Liver (tissue), 8 donors: ENCODE measurements at regions not wholly inside any gene's neighbourhood (a gene's known extent, or its start where the extent isn't known, plus 50 kb on each side); places are given as distances from the start of the nearest gene placed in this dataset.

Source experiments
- DNase-seq: peaks from one replicate; pipeline ENCODE4 v3.0.0-alpha.2; 2017; ENCODE audit warnings: low spot score
- H3K27ac ChIP-seq, 2 donors: one replicate each; pipeline ENCODE4 v1.7.0; 2013; ENCODE audit warnings: inconsistent platforms in 2 of 2, low read length in 2 of 2, control low read depth in 1 of 2, low read depth in 1 of 2, mild to moderate bottlenecking in 1 of 2
- H3K27me3 ChIP-seq, 4 donors: one replicate each; pipeline versions ENCODE4 v1.6.1 to v1.7.0; 2013; ENCODE audit warnings: low read length in 3 of 4, inconsistent platforms in 1 of 4, mild to moderate bottlenecking in 1 of 4, moderate library complexity in 1 of 4; ENCODE audit not compliant: control insufficient read depth in 4 of 4, insufficient read depth in 4 of 4
- H3K36me3 ChIP-seq, 4 donors: one replicate each; pipeline versions ENCODE4 v1.6.1 to v1.7.0; 2013; ENCODE audit warnings: low read length in 3 of 4, mild to moderate bottlenecking in 3 of 4, low read depth in 1 of 4, moderate library complexity in 1 of 4; ENCODE audit not compliant: control insufficient read depth in 4 of 4, insufficient read depth in 3 of 4
- H3K4me1 ChIP-seq, 4 donors: one replicate each; pipeline versions ENCODE4 v1.6.1 to v1.7.0; 2013; ENCODE audit warnings: low read length in 3 of 4, mild to moderate bottlenecking in 3 of 4, moderate library complexity in 1 of 4; ENCODE audit not compliant: control insufficient read depth in 4 of 4, insufficient read depth in 4 of 4
- H3K4me3 ChIP-seq, 3 donors: one replicate each; pipeline versions ENCODE4 v1.6.1 to v1.7.0; 2013; ENCODE audit warnings: low read length in 3 of 3, control low read depth in 1 of 3, low read depth in 1 of 3, mild to moderate bottlenecking in 1 of 3
- H3K9ac ChIP-seq, 2 donors: one replicate each; pipeline ENCODE4 v1.7.0; 2013; ENCODE audit warnings: low read length in 2 of 2, mild to moderate bottlenecking in 2 of 2, moderate library complexity in 2 of 2, control low read depth in 1 of 2, low read depth in 1 of 2
- H3K9me3 ChIP-seq, 4 donors: one replicate each; pipeline versions ENCODE4 v1.6.1 to v1.7.0; 2013; ENCODE audit warnings: low read length in 3 of 4; ENCODE audit not compliant: control insufficient read depth in 4 of 4
- EGR1 ChIP-seq, 2 donors: IDR thresholded peaks; 2 replicates each; pipeline ENCODE4 v1.6.1; 2016 to 2018; ENCODE audit warnings: antibody characterized with exemption in 2 of 2, low read depth in 2 of 2
- FOXA1 ChIP-seq: IDR thresholded peaks from 2 replicates; pipeline ENCODE4 v1.6.1; 2016; ENCODE audit warnings: antibody characterized with exemption
- FOXA2 ChIP-seq: IDR thresholded peaks from 2 replicates; pipeline ENCODE4 v1.6.1; 2016; ENCODE audit warnings: antibody characterized with exemption
- JUND ChIP-seq, 2 donors: IDR thresholded peaks; 2 replicates each; pipeline ENCODE4 v1.6.1; 2016; ENCODE audit warnings: antibody characterized with exemption in 2 of 2
- RAD21 ChIP-seq, 2 donors: IDR thresholded peaks; 2 replicates each; pipeline ENCODE4 v1.6.1; 2016; ENCODE audit warnings: antibody characterized with exemption in 2 of 2, mild to moderate bottlenecking in 2 of 2
- SP1 ChIP-seq: IDR thresholded peaks from 2 replicates; pipeline ENCODE4 v1.6.1; 2018; ENCODE audit warnings: antibody characterized with exemption, mild to moderate bottlenecking
- YY1 ChIP-seq: IDR thresholded peaks from 2 replicates; pipeline ENCODE4 v1.6.1; 2016; ENCODE audit warnings: antibody characterized with exemption, mild to moderate bottlenecking
- WGBS: extraction: QIAGEN DNeasy Blood & Tissue Kit; methylation state at CpG from one replicate; pipeline ENCODE4 v1.1.7; 2013; 5-methylcytosine and 5-hydroxymethylcytosine counted together
- TF ChIP-seq, protein P1 (sequence below): fragments of 150-350 bp; IDR thresholded peaks from 2 replicates; pipeline ENCODE4 v1.5.1; 2017; ENCODE audit warnings: improper control_type of control experiment, low read depth, low read length; ENCODE audit not compliant: missing input control
- TF ChIP-seq, protein P2 (sequence below): IDR thresholded peaks from 2 replicates; pipeline ENCODE4 v1.6.1; 2016; ENCODE audit warnings: antibody characterized with exemption, mild to moderate bottlenecking
- TF ChIP-seq, protein P3 (sequence below): IDR thresholded peaks from 2 replicates; pipeline ENCODE4 v1.6.1; 2016; ENCODE audit warnings: antibody characterized with exemption
- TF ChIP-seq, protein P4 (sequence below): IDR thresholded peaks from 2 replicates; pipeline ENCODE4 v1.6.1; 2016; ENCODE audit warnings: antibody characterized with exemption
- TF ChIP-seq, protein P5 (sequence below): IDR thresholded peaks from 2 replicates; pipeline ENCODE4 v1.6.1; 2016; ENCODE audit warnings: antibody characterized with exemption
- donor health status: healthy.
- donor health status: healthy.
- donor health status: healthy.
- donor health status: healthy.
- donor health status: healthy.

DNA sequence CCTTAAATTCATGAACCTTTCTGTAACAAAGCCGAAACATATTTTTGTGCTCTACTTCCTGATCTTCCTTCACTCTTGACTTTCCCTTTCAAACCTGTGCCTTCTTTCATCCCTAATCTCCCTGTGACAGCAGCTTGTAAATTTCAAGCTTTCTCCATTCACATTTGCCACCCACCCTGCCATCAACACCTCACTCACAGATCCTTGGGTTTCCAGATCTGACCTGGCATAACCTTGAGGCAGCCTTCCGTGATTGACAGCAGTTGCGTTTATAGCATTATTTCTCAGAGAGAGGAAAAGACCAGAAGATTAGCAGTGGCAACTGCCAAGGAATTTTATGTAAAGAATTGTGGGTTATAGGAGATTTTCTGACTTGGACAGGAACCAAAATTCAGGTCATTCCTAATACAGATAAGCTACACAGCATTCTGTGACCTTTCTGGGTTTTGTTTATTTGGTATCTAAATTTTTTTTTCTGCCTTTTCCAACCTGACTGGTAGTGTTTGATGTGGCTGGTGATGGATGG is 260.0 kb downstream of the NR2F1-AS1 start:
- Histone ChIP-seq H3K27ac (no peak overlapping the region), H3K4me3 (no peak overlapping the region), H3K9me3 (no peaks in the 10 kb centered on the region), H3K4me1 (no peaks in the 10 kb centered on the region), H3K9ac (no peak overlapping the region), H3K27me3 (no peaks in the 10 kb centered on the region), H3K36me3 (no peaks in the 10 kb centered on the region)
- WGBS: 59% methylated on average over 3 of the region's 3 CpGs
- no peak for TF ChIP-seq SP1
- TF ChIP-seq EGR1 (IDR thresholded peaks at IDR 0.05; ENCODE audit: low read depth in 2 of 2): no peak
- TF ChIP-seq, protein P1, sequence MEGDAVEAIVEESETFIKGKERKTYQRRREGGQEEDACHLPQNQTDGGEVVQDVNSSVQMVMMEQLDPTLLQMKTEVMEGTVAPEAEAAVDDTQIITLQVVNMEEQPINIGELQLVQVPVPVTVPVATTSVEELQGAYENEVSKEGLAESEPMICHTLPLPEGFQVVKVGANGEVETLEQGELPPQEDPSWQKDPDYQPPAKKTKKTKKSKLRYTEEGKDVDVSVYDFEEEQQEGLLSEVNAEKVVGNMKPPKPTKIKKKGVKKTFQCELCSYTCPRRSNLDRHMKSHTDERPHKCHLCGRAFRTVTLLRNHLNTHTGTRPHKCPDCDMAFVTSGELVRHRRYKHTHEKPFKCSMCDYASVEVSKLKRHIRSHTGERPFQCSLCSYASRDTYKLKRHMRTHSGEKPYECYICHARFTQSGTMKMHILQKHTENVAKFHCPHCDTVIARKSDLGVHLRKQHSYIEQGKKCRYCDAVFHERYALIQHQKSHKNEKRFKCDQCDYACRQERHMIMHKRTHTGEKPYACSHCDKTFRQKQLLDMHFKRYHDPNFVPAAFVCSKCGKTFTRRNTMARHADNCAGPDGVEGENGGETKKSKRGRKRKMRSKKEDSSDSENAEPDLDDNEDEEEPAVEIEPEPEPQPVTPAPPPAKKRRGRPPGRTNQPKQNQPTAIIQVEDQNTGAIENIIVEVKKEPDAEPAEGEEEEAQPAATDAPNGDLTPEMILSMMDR: no peak
- TF ChIP-seq FOXA2: no peak
- TF ChIP-seq JUND (IDR thresholded peaks at IDR 0.05): no peak
- no peak for TF ChIP-seq FOXA1
- TF ChIP-seq, protein P2, sequence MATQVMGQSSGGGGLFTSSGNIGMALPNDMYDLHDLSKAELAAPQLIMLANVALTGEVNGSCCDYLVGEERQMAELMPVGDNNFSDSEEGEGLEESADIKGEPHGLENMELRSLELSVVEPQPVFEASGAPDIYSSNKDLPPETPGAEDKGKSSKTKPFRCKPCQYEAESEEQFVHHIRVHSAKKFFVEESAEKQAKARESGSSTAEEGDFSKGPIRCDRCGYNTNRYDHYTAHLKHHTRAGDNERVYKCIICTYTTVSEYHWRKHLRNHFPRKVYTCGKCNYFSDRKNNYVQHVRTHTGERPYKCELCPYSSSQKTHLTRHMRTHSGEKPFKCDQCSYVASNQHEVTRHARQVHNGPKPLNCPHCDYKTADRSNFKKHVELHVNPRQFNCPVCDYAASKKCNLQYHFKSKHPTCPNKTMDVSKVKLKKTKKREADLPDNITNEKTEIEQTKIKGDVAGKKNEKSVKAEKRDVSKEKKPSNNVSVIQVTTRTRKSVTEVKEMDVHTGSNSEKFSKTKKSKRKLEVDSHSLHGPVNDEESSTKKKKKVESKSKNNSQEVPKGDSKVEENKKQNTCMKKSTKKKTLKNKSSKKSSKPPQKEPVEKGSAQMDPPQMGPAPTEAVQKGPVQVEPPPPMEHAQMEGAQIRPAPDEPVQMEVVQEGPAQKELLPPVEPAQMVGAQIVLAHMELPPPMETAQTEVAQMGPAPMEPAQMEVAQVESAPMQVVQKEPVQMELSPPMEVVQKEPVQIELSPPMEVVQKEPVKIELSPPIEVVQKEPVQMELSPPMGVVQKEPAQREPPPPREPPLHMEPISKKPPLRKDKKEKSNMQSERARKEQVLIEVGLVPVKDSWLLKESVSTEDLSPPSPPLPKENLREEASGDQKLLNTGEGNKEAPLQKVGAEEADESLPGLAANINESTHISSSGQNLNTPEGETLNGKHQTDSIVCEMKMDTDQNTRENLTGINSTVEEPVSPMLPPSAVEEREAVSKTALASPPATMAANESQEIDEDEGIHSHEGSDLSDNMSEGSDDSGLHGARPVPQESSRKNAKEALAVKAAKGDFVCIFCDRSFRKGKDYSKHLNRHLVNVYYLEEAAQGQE: no peak
- TF ChIP-seq YY1: no peak
- TF ChIP-seq, protein P3, sequence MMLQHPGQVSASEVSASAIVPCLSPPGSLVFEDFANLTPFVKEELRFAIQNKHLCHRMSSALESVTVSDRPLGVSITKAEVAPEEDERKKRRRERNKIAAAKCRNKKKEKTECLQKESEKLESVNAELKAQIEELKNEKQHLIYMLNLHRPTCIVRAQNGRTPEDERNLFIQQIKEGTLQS: no peak
- no peak for TF ChIP-seq RAD21 (IDR thresholded peaks at IDR 0.05)
- DNase-seq: no peak

DNA sequence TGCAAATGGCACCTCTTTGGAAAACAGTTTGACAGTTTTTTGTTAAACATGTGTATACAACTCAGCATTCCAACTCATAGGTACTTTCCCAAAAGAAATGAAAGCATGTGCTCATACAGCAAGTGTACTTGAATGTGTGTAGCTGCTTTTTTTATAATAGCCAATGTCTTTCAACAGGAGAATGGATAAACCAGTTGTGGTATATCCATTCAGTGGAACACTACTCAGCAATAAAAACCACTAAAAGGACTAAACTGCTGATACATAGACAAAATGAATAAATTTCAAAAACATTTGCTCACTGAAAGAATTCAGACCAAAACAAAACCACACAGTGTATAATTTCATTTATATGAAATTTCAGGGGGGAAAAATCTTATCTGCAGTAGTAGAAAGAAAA is 267.3 kb downstream of the NR2F1-AS1 start:
- Histone ChIP-seq H3K4me1 (no peaks in the 10 kb centered on the region), H3K9ac (no peak overlapping the region), H3K27ac (no peak overlapping the region), H3K27me3 (no peaks in the 10 kb centered on the region), H3K9me3 (no peaks in the 10 kb centered on the region), H3K36me3 (no peaks in the 10 kb centered on the region), H3K4me3 (no peak overlapping the region)
- DNase-seq: no peak
- TF ChIP-seq, protein P4, sequence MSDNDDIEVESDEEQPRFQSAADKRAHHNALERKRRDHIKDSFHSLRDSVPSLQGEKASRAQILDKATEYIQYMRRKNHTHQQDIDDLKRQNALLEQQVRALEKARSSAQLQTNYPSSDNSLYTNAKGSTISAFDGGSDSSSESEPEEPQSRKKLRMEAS: no peak
- TF ChIP-seq, protein P5, sequence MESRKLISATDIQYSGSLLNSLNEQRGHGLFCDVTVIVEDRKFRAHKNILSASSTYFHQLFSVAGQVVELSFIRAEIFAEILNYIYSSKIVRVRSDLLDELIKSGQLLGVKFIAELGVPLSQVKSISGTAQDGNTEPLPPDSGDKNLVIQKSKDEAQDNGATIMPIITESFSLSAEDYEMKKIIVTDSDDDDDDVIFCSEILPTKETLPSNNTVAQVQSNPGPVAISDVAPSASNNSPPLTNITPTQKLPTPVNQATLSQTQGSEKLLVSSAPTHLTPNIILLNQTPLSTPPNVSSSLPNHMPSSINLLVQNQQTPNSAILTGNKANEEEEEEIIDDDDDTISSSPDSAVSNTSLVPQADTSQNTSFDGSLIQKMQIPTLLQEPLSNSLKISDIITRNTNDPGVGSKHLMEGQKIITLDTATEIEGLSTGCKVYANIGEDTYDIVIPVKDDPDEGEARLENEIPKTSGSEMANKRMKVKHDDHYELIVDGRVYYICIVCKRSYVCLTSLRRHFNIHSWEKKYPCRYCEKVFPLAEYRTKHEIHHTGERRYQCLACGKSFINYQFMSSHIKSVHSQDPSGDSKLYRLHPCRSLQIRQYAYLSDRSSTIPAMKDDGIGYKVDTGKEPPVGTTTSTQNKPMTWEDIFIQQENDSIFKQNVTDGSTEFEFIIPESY: no peak
- TF ChIP-seq, protein P2: no peak
